GM10266 (cell line): ENCODE measurements at regions not wholly inside any gene's neighbourhood (a gene's known extent, or its start where the extent isn't known, plus 50 kb on each side); places are given as distances from the start of the nearest gene placed in this dataset.

Experiments used
- DNase-seq: peaks from one replicate; pipeline ENCODE4 v3.0.0; 2012; ENCODE audit errors: extremely low spot score
- TF ChIP-seq, protein P1 (sequence below): IDR thresholded peaks from 2 replicates; pipeline ENCODE4 v1.5.1; 2012; ENCODE audit warnings: mild to moderate bottlenecking, low read depth; ENCODE audit not compliant: control insufficient read depth, insufficient read depth; ENCODE audit errors: missing control alignments

DNA sequence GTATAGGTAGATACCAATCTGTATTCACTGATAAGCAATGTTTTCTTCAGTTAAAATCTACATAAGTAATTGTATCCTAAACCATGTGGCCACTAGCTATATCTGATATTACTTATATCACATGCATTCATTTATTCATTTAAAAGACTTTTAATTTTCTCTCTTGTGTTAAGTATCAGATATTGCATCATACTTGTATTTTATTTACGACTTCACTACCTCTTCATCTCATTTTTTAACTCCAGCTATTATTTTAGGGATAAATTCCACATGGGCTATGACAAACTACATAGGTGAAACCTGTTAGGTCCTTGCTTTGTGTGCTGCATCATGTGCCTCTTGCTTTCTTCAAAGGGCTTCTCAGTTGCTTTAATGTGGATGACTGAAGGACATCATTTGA lies 1018.3 kb downstream of the ZPLD1 start:
- TF ChIP-seq, protein P1, sequence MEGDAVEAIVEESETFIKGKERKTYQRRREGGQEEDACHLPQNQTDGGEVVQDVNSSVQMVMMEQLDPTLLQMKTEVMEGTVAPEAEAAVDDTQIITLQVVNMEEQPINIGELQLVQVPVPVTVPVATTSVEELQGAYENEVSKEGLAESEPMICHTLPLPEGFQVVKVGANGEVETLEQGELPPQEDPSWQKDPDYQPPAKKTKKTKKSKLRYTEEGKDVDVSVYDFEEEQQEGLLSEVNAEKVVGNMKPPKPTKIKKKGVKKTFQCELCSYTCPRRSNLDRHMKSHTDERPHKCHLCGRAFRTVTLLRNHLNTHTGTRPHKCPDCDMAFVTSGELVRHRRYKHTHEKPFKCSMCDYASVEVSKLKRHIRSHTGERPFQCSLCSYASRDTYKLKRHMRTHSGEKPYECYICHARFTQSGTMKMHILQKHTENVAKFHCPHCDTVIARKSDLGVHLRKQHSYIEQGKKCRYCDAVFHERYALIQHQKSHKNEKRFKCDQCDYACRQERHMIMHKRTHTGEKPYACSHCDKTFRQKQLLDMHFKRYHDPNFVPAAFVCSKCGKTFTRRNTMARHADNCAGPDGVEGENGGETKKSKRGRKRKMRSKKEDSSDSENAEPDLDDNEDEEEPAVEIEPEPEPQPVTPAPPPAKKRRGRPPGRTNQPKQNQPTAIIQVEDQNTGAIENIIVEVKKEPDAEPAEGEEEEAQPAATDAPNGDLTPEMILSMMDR, result no peak
- no peak for DNase-seq

DNA sequence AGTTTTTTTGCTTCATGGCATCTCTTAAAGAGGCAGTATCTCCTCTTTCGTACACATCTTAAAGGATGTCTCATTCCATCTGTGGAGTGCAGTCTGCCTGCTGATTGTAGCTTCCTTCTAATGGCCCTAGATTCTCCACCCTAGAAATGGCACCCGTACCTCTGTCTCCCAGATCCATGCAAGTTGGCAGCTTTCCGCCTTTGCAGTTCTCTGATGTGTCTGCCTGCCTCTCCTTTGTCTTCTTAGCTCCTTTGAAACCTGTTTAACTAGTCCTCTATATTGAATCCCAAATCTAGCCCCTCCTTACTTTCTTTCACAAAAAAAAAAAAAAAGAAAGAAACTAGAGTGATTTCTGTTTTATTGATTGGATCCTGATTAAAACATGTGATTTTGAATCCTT lies 1025.0 kb downstream of the ZPLD1 start:
- TF ChIP-seq, protein P1, result no peak
- DNase-seq, result no peak

DNA sequence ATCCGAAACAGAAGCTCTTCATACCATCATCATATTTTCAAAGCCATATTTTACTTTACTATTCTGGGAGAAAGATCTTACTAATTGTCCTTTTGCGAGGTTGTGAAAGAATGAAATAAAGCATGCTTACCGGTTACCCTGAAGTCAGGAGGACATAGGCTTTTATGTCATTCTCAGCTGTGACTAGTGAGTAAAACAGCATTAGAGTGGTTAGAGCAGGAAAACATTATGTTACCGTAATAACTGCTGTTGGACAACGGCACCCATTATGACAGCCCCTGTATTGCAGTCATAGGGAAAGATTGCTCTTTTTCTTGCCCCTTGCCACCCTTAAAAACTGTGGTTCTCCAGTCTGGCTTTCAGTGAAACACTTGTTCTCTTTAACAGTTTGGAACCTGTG lies 1035.7 kb downstream of the ZPLD1 start:
- TF ChIP-seq, protein P1, result no peak
- DNase-seq, result no peak

DNA sequence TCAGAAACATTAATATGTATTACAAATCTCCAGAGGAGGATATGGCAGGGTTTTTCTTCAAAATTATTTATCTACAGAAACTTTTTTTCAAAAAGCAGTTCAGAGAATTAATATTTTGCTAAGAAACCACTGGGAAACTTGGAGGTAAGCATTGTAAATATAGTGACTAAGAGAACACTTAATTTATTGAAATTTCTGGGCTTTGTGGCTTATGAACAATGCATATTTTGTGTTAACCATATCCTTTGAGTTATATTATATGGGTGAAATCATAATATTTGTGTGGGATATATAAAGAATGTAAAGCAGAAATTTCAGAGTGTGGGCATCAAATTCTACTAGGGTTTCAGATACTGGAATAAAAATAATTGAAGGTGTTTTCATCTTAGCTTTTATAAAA lies 1059.2 kb downstream of the ZPLD1 start:
- TF ChIP-seq, protein P1, result no peak
- no peak for DNase-seq

DNA sequence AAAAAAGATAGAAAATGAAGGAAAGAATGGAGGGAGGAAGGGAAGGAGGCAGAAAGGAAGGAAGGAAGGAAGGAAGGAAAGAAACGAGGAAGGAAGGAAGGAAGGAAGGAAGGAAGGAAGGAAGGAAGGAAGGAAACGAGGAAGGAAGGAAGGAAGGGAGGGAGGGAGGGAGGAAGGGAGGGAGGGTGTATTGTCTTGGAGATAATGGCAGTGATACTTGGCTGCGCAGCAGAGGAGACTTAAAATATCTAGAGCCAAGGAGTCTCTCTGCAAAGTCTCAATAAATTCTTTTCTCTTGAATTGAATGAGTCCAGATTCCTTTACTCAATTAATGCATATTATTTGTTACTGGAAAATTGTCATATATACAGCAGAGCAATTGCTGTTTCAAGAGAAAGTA lies 1059.7 kb downstream of the ZPLD1 start:
- TF ChIP-seq, protein P1, result no peak
- DNase-seq, result no peak

DNA sequence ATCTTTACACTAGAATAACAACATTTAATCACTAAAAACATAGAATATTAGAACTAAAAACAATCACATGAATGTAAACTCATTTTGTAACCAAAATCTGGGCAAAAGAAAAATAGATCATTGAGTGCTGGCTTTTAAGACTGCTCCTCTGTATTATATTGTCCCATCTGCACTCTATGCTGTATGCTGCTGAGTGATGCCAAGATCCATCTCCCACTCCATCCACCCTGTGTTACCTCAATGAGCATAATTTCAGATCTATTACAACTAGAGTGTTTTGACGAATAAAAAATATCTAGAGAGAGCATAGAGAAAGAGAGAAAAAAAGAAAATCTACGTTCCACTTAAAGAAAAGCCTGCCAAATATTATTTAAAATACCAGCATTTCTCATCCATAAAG lies 1060.4 kb downstream of the ZPLD1 start:
- no peak for DNase-seq
- TF ChIP-seq, protein P1, result no peak

DNA sequence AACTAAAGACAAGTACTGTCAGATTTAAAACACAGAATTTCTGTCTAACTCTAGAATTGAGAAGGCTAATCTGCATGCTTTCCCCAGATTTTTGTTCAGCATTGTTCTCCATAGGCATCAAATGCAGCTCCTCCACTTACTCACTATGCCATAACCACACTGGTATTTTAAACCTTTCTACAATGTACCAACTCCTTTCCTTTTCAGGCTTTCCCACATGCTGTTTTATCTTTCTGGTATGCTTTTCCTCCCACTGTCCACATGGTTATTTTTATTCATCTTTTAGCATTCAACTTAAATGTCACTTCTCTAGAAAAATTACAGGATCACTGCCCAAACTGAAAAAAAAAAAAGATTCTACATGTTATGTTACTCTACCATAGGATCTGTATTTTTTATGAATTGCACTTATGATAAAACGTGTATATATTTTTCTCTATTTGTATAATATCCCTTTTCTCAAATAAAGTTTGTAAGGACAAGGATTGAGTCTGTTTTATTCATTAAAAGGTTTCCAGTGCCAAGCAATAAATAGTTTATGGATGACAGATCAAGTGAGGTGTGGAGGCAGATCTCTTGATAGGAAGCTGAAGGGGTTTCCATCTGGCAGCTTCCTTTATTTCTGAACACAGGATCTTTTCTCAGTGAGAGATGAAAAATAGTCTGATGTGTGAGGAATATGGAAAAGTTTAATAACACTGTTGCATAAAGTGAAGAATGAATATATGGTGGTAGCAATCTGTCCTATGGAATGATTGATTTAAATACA lies 1064.5 kb downstream of the ZPLD1 start:
- DNase-seq, result no peak
- TF ChIP-seq, protein P1, result no peak
